SJCRH30 (cell line): ENCODE measurements at regions not wholly inside any gene's neighbourhood (a gene's known extent, or its start where the extent isn't known, plus 50 kb on each side); places are given as distances from the start of the nearest gene placed in this dataset.
"Not testable (repeated sequence)": the region's sequence is repeated elsewhere in the genome, so short reads cannot be mapped to it uniquely, and the experiment has no call there.

Source experiments
- DNase-seq, 2 experiments: peaks; one replicate each; pipeline ENCODE4 v3.0.0-alpha.2; 2015 to 2020
- H3K27ac ChIP-seq: fragments of 250-450 bp; sonication (Bioruptor Pico); 2 replicates; pipeline ENCODE4 v1.5.1; 2020; ENCODE audit warnings: mild to moderate bottlenecking, moderate library complexity
- H3K27me3 ChIP-seq: fragments of 250-450 bp; sonication (Bioruptor Pico); 2 replicates; pipeline ENCODE4 v1.5.1; 2020; ENCODE audit warnings: mild to moderate bottlenecking, moderate library complexity
- H3K36me3 ChIP-seq: fragments of 250-450 bp; sonication (Bioruptor Pico); 2 replicates; pipeline ENCODE4 v1.5.1; 2020; ENCODE audit warnings: mild to moderate bottlenecking, moderate library complexity
- H3K4me1 ChIP-seq: fragments of 250-450 bp; sonication (Bioruptor Pico); 2 replicates; pipeline ENCODE4 v1.5.1; 2020; ENCODE audit warnings: mild to moderate bottlenecking, moderate library complexity
- H3K4me3 ChIP-seq: fragments of 250-450 bp; sonication (Bioruptor Pico); 2 replicates; pipeline ENCODE4 v1.5.1; 2020; ENCODE audit warnings: mild to moderate bottlenecking, moderate library complexity
- H3K9me3 ChIP-seq: fragments of 250-450 bp; sonication (Bioruptor Pico); replicated peaks from 2 replicates; pipeline ENCODE4 v1.5.1; 2020; ENCODE audit warnings: mild to moderate bottlenecking, moderate library complexity

GRCh38 chrX:39773923-39774773 lies 323.6 kb downstream of the BCOR start:
- Histone ChIP-seq H3K27me3 (no peaks in the 10 kb centered on the region), H3K4me1 (peaks cover 14% of the 10 kb centered on the region), H3K36me3 (no peaks in the 10 kb centered on the region), H3K4me3 (no peak overlapping the region), H3K27ac (no peak overlapping the region), H3K9me3 (no peaks in the 10 kb centered on the region)
- no peak for DNase-seq

- no peak for DNase-seq
- Histone ChIP-seq H3K27me3 (no peaks in the 10 kb centered on the region), H3K4me3 (no peak overlapping the region), H3K36me3 (no peaks in the 10 kb centered on the region), H3K27ac (no peak overlapping the region), H3K9me3 (no peaks in the 10 kb centered on the region), H3K4me1 (peaks cover 14% of the 10 kb centered on the region)
Measured at GRCh38 chrX:39774774-39775328, 322.9 kb downstream of the BCOR start.

- Histone ChIP-seq H3K4me1 (peaks cover 6% of the 10 kb centered on the region; the same call in 1 of the 2 replicates), H3K9me3 (no peaks in the 10 kb centered on the region), H3K4me3 (no peak overlapping the region), H3K27ac (no peak overlapping the region), H3K27me3 (no peaks in the 10 kb centered on the region), H3K36me3 (no peaks in the 10 kb centered on the region)
- no peak for DNase-seq
Measured at GRCh38 chrX:39777623-39778025, 320.1 kb downstream of the BCOR start.

GRCh38 chrX:39779952-39780783 lies 317.6 kb downstream of the BCOR start:
- H3K9me3 ChIP-seq = no peaks in the 10 kb centered on the region
- no peaks in the 10 kb centered on the region for H3K36me3 ChIP-seq
- H3K4me1 ChIP-seq = no peaks in the 10 kb centered on the region
- H3K4me3 ChIP-seq = no peak overlapping the region
- DNase-seq = no peak
- H3K27ac ChIP-seq = no peak overlapping the region
- H3K27me3 ChIP-seq = no peaks in the 10 kb centered on the region

- H3K4me3 ChIP-seq = no peak overlapping the region
- no peak for DNase-seq
- H3K27ac ChIP-seq = no peak overlapping the region
- no peaks in the 10 kb centered on the region for H3K36me3 ChIP-seq
- no peaks in the 10 kb centered on the region for H3K27me3 ChIP-seq
- H3K9me3 ChIP-seq = no peaks in the 10 kb centered on the region
- H3K4me1 ChIP-seq = no peaks in the 10 kb centered on the region
Measured at GRCh38 chrX:39782276-39782675, 315.5 kb downstream of the BCOR start.

- H3K27me3 ChIP-seq = no peaks in the 10 kb centered on the region
- no peaks in the 10 kb centered on the region for H3K9me3 ChIP-seq
- H3K36me3 ChIP-seq = no peaks in the 10 kb centered on the region
- DNase-seq = no peak
- no peaks in the 10 kb centered on the region for H3K4me1 ChIP-seq
- H3K27ac ChIP-seq = no peak overlapping the region
- H3K4me3 ChIP-seq = no peak overlapping the region
Measured at GRCh38 chrX:39787999-39788398, 309.8 kb downstream of the BCOR start.

- Histone ChIP-seq H3K4me1 (no peaks in the 10 kb centered on the region), H3K9me3 (no peaks in the 10 kb centered on the region), H3K36me3 (no peaks in the 10 kb centered on the region), H3K27me3 (no peaks in the 10 kb centered on the region), H3K27ac (no peak overlapping the region), H3K4me3 (no peak overlapping the region)
- no peak for DNase-seq
Measured at GRCh38 chrX:39788521-39788920, 309.2 kb downstream of the BCOR start.

GRCh38 chrX:39791691-39792090 lies 306.1 kb downstream of the BCOR start:
- no peaks in the 10 kb centered on the region for H3K27me3 ChIP-seq
- no peaks in the 10 kb centered on the region for H3K36me3 ChIP-seq
- no peak overlapping the region for H3K4me3 ChIP-seq
- no peak overlapping the region for H3K27ac ChIP-seq
- no peak for DNase-seq
- H3K4me1 ChIP-seq = no peaks in the 10 kb centered on the region
- no peaks in the 10 kb centered on the region for H3K9me3 ChIP-seq

GRCh38 chrX:39795605-39796004 lies 302.2 kb downstream of the BCOR start:
- Histone ChIP-seq H3K27ac (no peak overlapping the region), H3K4me1 (no peaks in the 10 kb centered on the region), H3K27me3 (no peaks in the 10 kb centered on the region), H3K9me3 (no peaks in the 10 kb centered on the region), H3K36me3 (no peaks in the 10 kb centered on the region), H3K4me3 (no peak overlapping the region)
- no peak for DNase-seq

GRCh38 chrX:39796856-39797255 lies 300.9 kb downstream of the BCOR start:
- Histone ChIP-seq H3K4me1 (peaks cover 3% of the 10 kb centered on the region), H3K4me3 (no peak overlapping the region), H3K27me3 (no peaks in the 10 kb centered on the region), H3K36me3 (no peaks in the 10 kb centered on the region), H3K9me3 (no peaks in the 10 kb centered on the region), H3K27ac (no peak overlapping the region)
- DNase-seq = no peak

GRCh38 chrX:39798488-39798887 lies 299.3 kb downstream of the BCOR start:
- DNase-seq, H3K27ac ChIP-seq, H3K36me3 ChIP-seq, H3K4me3 ChIP-seq, H3K9me3 ChIP-seq, H3K27me3 ChIP-seq: not testable (repeated sequence)
- H3K4me1 ChIP-seq = peaks cover 12% of the 10 kb centered on the region

- Histone ChIP-seq H3K4me3 (peak overlapping the region; percentile 17), H3K4me1 (peaks cover 12% of the 10 kb centered on the region), H3K36me3 (no peaks in the 10 kb centered on the region), H3K9me3 (no peaks in the 10 kb centered on the region), H3K27me3 (no peaks in the 10 kb centered on the region), H3K27ac (peak overlapping the region; percentile 72)
- DNase-seq = peak; percentile 76 to 79
Measured at GRCh38 chrX:39802354-39802753, 295.4 kb downstream of the BCOR start.

GRCh38 chrX:39802908-39803307 lies 294.9 kb downstream of the BCOR start:
- H3K4me3 ChIP-seq = peak overlapping the region; percentile 17
- H3K4me1 ChIP-seq = peaks cover 12% of the 10 kb centered on the region
- peak; percentile 24 to 55 for DNase-seq
- H3K27me3 ChIP-seq = no peaks in the 10 kb centered on the region
- H3K27ac ChIP-seq = peak overlapping the region; percentile 72
- no peaks in the 10 kb centered on the region for H3K9me3 ChIP-seq
- H3K36me3 ChIP-seq = no peaks in the 10 kb centered on the region

- Histone ChIP-seq H3K36me3 (no peaks in the 10 kb centered on the region), H3K4me1 (peaks cover 12% of the 10 kb centered on the region), H3K9me3 (no peaks in the 10 kb centered on the region), H3K4me3 (no peak overlapping the region), H3K27ac (no peak overlapping the region), H3K27me3 (no peaks in the 10 kb centered on the region)
- no peak for DNase-seq
Measured at GRCh38 chrX:39805022-39805421, 292.7 kb downstream of the BCOR start.

- Histone ChIP-seq H3K9me3 (no peaks in the 10 kb centered on the region), H3K27ac (no peak overlapping the region), H3K36me3 (no peaks in the 10 kb centered on the region), H3K4me3 (no peak overlapping the region), H3K27me3 (no peaks in the 10 kb centered on the region), H3K4me1 (peaks cover 12% of the 10 kb centered on the region)
- no peak for DNase-seq
Measured at GRCh38 chrX:39805825-39806224, 291.9 kb downstream of the BCOR start.
